GM18858 (cell line): ENCODE measurements at regions not wholly inside any gene's neighbourhood (a gene's known extent, or its start where the extent isn't known, plus 50 kb on each side); places are given as distances from the start of the nearest gene placed in this dataset.
"Not testable (repeated sequence)": the region's sequence is repeated elsewhere in the genome, so short reads cannot be mapped to it uniquely, and the experiment has no call there.

Experiments used
- ATAC-seq: cut with Tn5 transposase; IDR thresholded peaks from one replicate; pipeline ENCODE4 v1.9.1; 2021; ENCODE audit not compliant: unreplicated experiment

DNA sequence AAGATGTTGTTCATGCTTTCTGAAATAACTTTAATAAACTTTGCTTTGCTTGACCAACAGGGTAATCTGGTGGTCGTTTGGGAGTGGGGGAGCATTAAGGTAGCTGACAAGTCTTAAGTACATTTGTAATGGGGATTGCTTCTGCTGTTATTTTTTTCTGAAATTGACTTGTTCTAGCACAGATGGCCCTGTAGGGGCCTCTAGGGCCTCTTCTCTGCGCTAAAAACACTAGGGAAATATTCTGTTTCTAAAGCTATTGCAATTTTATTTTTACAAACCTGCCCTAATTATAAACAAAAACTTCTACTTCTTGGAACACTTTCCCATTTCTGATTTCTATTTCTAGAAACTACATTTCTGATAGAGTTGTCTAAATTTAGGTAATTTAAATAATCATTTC, 191.3 kb upstream of the KCNJ3 start:
- no peak for ATAC-seq

- ATAC-seq: no peak
Observed at GRCh38 chr2:154518872-154519271, 179.6 kb upstream of the KCNJ3 start.

DNA sequence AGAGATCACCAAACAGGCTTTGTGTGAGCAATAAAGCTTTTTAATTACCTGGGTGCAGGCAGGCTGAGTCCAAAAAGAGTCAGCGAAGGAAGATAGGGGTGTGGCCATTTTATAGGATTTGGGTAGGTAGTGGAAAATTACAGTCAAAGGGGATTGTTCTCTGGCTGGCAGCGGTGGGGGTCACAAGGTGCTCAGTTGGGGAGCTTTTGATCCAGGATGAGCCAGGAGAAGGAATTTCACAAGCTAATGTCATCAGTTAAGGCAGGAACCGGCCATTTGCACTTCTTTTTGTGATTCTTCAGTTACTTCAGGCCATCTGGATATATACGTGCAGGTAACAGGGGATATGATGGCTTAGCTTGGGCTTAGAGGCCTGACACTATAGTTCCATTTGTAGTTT, 177.5 kb upstream of the KCNJ3 start:
- not testable (repeated sequence) for ATAC-seq

- no peak for ATAC-seq
Observed at GRCh38 chr2:154526234-154526633, 172.3 kb upstream of the KCNJ3 start.

DNA sequence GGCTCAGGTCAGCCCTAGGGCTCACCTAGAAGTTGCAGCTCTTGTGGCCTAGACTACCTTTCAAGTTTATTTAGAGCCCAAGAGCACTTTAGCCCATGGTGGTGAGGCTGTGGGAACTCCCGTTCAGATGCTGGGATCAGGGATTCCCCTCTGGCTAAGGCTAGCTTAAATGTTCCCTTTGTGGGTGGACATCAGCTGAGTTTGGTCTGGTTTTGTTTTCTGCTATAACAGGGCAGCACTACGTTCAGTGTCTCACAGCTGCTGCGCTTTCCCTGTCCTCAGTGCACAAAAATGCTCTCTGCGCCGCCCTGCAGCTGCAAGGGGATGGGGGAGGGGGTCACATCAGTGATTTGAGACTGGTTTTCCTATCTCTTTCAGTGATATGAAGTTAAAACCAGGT, 170.5 kb upstream of the KCNJ3 start:
- no peak for ATAC-seq

- ATAC-seq: no peak
Observed at GRCh38 chr2:154532004-154532403, 166.5 kb upstream of the KCNJ3 start.

DNA sequence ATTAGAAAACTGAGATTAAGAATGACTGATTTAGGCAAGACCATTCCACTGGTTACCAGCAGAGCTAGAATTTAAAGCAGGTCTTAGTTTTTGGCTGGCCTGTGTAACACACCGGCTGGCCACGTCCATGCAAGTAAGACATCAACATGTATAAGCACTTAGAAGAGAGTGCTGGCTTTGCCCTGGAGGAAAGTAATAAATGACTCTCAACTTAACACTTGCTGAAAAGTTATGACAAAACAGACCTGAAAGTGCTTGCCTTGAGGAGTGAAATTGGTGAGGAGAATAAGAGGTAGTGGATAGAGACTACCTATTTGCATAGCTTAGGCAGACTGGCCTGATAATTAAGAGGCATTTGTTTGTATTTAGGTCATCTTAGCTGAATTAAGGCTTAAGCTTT, 165.7 kb upstream of the KCNJ3 start:
- ATAC-seq: no peak

- ATAC-seq: no peak
Observed at GRCh38 chr2:154533300-154533940, 165.1 kb upstream of the KCNJ3 start.

DNA sequence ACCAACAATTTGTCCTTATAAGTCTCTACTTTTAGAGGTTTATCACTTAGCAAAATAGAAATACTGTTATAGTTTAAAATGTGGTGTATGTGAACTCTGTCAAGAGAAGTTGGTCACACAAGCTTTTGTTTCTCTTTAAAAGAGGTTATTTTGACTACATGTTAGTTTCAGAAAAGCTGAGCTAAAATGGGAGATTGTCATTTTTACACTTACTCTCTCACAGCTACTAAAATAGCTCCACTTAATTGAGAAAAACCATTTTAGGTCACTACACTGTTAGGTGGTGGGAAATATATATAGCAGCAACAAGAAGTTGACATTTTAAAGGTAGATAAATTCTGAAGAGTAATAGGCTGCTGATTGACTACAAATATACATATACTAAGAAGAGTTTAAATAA, 161.5 kb upstream of the KCNJ3 start:
- peak; percentile 61 for ATAC-seq

DNA sequence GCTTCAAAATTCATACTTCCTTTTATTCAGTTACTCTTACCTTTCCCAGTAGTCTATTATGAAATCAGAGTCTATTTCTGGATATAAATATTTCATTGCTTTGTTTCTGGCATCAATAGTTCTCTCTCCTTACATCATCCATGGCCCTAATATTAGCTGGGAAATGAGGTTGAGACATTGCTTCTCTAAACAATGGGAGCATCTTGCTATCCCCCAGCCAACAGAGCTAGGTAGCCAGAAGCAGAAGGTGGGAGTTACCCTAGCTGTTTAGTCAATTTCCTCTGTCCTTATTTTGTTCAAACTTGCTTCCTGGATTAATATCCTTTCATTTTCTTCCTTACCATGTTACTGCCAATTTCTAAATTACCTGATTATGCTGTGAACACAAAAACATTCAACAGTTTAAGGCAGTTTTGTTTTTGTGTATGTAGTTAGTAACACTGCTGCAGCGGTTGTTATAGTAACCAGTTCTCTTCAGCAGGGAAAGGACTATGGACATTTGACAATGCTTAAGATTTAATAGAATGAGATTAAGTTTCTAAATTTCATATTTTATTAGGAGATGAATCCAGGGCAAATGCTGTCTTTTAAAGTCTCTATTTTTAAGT, 160.5 kb upstream of the KCNJ3 start:
- no peak for ATAC-seq

DNA sequence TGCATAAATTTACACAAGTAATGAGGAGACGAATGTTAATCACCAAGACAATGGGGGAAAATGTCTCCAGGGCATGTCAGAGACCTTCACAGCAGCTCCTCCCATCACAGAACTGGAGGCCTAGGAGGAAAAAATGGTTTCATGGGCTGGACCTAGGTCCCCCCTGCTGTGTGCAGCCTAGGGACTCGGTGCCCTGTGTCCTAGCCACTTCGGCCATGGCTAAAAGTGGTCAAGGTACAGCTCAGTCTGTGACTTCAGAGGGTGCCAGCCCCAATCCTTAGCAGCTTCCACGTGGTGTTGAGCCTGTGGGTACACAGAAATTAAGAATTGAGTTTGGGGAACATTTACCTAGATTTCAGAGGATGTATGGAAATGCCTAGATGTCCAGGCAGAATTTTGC, 152.2 kb upstream of the KCNJ3 start:
- ATAC-seq: no peak

DNA sequence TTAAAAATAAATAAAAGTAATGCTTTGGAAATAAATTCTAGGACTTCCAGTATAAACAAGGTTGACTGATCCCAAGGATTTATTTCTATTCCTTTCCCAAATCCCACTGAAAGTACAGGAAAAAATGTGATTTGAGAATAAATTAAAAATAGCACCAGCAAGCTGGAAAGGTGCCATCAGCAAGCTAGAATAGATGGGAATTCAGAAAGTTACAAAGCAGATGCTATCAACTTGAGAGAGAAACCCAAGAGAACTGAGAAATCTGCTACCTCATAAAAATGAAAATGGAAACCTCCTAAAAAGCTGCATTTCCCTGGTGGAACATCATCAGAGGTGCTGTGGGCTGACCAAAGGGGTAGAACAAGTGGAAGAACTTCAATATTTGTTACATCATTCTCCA, 148.6 kb upstream of the KCNJ3 start:
- ATAC-seq: no peak

DNA sequence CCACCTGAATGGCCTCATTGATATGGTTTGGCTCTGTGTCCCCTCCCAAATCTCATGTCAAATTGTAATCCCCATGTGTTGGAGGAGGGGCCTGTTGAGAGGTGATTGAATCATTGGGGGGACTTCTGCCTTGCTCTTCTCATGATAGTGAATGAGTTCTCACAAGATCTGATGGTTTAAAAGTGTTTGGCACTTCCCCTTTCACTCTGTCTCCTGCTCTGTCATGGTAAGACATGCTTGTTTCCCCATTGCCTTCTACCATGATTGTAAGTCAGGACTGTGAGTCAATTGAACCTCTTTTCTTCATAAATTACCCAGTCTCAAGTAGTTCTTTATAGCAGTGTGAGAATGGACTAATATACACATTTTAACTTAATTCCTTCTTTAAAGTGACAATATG, 146.8 kb upstream of the KCNJ3 start:
- ATAC-seq: no peak

GRCh38 chr2:154554046-154554445, 144.4 kb upstream of the KCNJ3 start:
- no peak for ATAC-seq

GRCh38 chr2:154555710-154556109, 142.8 kb upstream of the KCNJ3 start:
- ATAC-seq: no peak

GRCh38 chr2:154556146-154556545, 142.3 kb upstream of the KCNJ3 start:
- no peak for ATAC-seq

- no peak for ATAC-seq
Observed at GRCh38 chr2:154556607-154557006, 141.9 kb upstream of the KCNJ3 start.

DNA sequence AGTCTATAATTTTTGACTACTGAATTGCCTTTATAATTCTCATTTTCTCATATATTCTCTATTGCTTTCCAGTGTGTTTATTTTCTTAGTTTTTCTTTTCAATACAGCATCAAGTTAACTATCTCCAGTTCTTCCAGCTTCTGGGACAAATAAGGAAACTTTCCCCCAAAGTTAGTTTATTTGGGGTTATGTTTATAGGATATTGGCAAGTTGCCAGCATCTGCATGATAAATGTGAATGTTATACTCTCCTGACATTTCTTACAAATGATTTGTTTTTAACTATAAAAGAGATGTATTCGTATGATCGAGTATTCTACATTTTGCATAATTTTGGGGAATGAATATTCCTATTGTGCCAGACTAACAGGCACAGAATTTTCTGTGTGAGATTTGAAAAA, 140.6 kb upstream of the KCNJ3 start:
- ATAC-seq: no peak

DNA sequence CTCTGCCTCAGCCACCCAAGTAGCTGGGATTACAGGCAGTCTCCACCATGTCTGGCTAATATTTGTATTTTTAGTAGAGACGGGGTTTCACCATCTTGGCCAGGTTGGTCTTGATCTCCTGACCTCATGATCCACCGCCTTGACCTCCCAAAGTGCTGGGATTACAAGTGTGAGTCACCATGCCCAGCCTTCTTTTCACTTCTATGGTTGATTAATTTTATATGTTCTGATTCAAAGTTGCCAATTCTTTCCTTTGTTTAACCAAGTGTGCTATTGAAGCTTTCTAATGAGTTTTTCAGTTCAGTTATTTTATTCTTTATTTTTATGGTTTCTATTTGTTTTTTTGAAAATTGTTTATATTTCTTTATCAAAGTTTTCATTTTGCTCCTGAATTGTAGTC, 133.1 kb upstream of the KCNJ3 start:
- ATAC-seq: no peak

GRCh38 chr2:154568413-154568812, 130.1 kb upstream of the KCNJ3 start:
- ATAC-seq: no peak

DNA sequence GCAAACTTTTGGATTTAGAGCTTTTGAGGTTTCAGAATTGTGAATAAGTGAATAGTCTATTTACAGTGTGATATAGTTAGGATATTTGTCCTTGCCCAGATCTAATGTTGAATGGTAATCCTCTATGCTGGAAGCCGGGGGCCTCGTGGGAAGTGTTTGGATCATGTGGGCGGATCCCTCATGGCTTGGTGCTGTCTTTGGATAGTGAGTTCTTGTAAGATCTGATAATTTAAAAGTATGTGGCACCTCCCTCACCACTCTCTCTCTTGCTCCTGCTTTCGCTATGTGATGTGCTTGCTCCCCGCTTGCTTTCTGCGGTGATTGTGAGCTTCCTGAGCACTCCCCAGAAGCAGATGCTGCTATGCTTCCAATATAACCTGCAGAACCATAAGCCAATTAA, 128.0 kb upstream of the KCNJ3 start:
- ATAC-seq: no peak

DNA sequence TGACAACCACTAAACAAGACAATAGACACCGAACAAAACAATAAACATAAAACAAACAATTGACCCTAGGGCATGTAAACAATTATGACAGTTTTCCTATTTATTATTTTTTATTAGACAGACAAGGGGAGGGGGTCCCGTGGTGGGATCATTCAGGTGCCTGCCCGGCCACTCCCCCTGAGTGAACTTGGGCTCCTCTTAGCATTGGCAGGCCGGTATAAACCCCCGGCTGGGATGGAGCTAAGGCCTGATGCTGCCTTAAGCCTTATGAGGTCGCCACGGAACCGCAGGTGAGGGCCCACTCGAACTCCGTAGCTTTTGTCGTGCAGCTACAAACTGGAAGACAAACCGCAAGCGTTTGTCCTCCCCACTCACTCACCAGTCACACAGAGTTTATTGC, 121.8 kb upstream of the KCNJ3 start:
- ATAC-seq: not testable (repeated sequence)

GRCh38 chr2:154577390-154577789, 121.1 kb upstream of the KCNJ3 start:
- no peak for ATAC-seq
